GM12865 (cell line): ENCODE measurements at regions not wholly inside any gene's neighbourhood (a gene's known extent, or its start where the extent isn't known, plus 50 kb on each side); places are given as distances from the start of the nearest gene placed in this dataset.

ENCODE experiments used
- DNase-seq: peaks from one replicate; pipeline ENCODE4 v3.0.0; 2010; ENCODE audit warnings: low read depth
- H3K4me3 ChIP-seq: 2 replicates; pipeline ENCODE4 v1.5.1; 2011; ENCODE audit warnings: mild to moderate bottlenecking, low read depth, low read length, control low read depth
- TF ChIP-seq, protein P1 (sequence below): IDR thresholded peaks from 2 replicates; pipeline ENCODE4 v1.5.1; 2011; ENCODE audit warnings: low read length, control low read depth, low read depth, inconsistent platforms; ENCODE audit not compliant: insufficient read depth; ENCODE audit errors: missing control alignments

DNA sequence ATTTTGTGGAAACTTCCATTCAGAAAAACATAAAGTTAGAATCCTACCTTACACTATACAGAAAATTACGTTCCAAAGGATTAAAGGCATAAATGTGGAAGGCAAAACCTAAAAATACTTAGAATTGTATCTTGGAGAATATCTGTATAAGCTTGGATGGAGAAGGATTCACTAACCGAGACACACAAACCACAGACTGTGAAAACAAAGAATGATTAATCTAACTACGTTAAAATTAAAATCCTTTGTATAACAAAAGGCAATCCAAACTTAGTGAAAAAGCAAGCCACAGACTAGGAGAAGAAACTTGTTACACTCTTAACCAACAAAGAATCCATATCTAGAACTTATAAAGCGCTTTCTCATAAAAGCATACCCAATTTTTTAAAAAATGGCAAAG lies 678.8 kb downstream of the INHBA start:
- TF ChIP-seq, protein P1, sequence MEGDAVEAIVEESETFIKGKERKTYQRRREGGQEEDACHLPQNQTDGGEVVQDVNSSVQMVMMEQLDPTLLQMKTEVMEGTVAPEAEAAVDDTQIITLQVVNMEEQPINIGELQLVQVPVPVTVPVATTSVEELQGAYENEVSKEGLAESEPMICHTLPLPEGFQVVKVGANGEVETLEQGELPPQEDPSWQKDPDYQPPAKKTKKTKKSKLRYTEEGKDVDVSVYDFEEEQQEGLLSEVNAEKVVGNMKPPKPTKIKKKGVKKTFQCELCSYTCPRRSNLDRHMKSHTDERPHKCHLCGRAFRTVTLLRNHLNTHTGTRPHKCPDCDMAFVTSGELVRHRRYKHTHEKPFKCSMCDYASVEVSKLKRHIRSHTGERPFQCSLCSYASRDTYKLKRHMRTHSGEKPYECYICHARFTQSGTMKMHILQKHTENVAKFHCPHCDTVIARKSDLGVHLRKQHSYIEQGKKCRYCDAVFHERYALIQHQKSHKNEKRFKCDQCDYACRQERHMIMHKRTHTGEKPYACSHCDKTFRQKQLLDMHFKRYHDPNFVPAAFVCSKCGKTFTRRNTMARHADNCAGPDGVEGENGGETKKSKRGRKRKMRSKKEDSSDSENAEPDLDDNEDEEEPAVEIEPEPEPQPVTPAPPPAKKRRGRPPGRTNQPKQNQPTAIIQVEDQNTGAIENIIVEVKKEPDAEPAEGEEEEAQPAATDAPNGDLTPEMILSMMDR: no peak
- no peak overlapping the region for H3K4me3 ChIP-seq
- no peak for DNase-seq

DNA sequence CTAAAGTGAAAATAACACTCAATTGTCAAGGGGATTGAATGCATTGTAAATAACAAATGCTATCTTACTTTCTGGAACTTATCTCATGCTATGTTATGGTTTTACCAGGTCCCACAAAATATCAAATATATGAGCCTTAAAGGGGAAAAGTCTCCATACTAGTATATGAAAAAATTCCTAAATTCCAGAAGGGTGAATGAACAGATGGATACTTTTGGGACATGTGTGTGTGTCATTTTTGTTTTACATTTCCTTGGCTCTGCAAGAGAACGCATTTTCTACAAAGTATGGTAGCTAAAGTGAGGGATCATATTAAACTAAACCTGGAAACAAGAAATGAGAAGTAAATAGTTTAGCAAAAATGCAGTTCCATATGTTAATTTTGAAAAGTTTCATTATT lies 682.8 kb downstream of the INHBA start:
- no peak for DNase-seq
- H3K4me3 ChIP-seq: no peak overlapping the region
- TF ChIP-seq, protein P1: no peak

DNA sequence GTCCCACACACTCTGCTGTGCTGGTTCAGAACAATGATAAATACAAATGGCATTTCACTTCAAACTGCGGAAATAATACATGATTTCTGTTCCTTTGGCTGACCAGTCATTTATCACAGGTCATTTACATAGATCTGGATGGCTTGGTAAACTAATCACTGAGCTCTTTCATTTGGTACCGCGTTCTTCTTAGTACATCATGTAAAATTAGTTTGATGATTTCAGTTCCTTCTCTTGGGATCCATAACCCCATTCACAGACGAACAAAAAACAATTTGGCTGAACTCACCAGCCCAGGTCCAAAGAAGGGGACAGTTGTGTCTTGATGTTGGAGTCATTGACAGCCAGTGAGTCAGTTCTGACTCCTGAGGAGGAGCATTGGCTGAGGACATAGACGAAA lies 689.8 kb downstream of the INHBA start:
- no peak for DNase-seq

DNA sequence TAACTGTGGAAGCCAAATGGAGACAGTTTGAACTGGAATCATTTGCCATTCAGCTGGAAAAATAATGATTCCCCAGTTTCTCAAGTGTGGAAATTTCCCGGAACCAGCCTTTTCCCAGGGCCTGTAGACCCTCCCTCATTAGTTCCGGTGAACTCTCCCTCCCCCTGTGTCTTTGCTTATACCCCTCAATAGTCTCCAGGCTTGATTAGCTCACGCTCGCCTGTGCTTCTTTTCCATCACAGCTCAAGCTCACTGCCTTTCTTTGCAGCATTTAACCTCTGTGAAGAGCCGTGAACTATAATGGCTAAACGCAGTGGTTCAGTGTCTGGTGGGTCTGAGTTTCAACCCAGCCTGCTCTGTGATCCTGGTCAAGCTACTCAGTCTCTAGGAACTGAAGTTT lies 690.8 kb downstream of the INHBA start:
- TF ChIP-seq, protein P1: no peak
- H3K4me3 ChIP-seq: no peak overlapping the region
- no peak for DNase-seq

More for the DNA sequence above, 689.8 kb downstream of the INHBA start:
- H3K4me3 ChIP-seq: no peak overlapping the region
- TF ChIP-seq, protein P1: no peak

DNA sequence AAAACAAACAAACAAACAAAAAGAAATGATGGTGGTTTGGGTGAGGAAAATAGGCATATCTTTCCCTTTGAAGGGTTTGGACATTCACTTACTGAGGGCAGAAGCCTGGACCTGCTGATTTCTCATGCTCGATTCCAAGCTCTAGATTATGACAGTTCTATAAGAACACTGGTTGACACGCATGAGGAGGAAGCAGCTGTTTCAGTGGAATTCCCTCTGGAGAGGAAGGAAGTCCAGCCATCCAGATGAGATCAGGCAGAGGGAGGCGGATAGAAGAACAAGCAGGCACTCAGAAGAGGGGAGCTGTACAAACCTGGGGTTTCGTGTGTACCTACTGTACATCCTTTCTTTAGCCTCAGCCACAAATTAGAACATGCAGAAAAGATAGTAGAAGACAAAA lies 691.9 kb downstream of the INHBA start:
- TF ChIP-seq, protein P1: no peak
- H3K4me3 ChIP-seq: no peak overlapping the region
- DNase-seq: no peak

DNA sequence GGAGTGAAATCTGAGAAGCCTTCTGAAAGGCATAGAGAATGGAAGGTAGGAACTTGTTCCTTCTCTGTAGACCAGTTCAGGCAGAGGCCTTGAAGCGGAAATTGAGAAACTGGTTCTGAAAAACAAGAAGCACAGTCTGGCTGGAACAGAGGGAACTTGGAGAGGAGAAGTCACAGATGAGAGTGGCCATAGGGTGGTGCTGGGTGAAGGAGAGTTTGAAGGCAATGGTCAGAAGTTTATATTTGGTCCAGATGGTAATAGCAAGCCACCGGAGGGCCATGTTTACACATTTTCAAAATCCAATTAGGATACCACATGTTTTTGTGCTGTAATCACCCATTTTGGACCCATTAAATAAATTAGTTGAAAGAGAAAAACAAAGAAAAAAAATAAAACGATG lies 692.5 kb downstream of the INHBA start:
- TF ChIP-seq, protein P1: no peak
- DNase-seq: no peak
- no peak overlapping the region for H3K4me3 ChIP-seq

DNA sequence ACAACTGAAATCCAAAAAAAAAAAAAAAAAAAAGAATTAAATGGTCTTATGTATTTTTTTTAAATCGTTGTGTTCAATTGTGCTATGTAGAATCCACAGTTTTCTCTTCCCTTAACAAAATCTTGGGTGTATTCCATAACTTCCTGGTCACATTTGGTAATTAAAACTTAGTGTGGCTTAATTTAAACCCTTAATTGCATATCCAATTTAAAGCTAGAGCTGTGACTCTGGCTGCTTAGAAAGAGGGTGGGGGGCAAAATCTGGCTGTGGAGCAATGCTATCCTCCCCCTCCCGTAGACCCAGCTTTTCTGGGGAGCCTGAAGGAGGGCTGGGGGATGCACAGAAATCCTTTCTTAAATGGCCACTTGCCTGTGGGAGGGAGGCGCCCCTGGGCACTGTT lies 695.1 kb downstream of the INHBA start:
- no peak overlapping the region for H3K4me3 ChIP-seq
- DNase-seq: no peak
- TF ChIP-seq, protein P1: no peak
